Naive B cell (primary cell): ENCODE measurements at regions not wholly inside any gene's neighbourhood (a gene's known extent, or its start where the extent isn't known, plus 50 kb on each side); places are given as distances from the start of the nearest gene placed in this dataset.
"Not testable (repeated sequence)": the region's sequence is repeated elsewhere in the genome, so short reads cannot be mapped to it uniquely, and the experiment has no call there.

Experiments used
- ATAC-seq, 2 donors: fragments of 150-1000 bp; cut with Tn5 transposase; 2 replicates each; pipeline ENCODE4 v1.10.0; 2021; ENCODE audit warnings: low read depth in 2 of 2, mild to moderate bottlenecking in 2 of 2, moderate library complexity in 2 of 2
- DNase-seq: peaks from one replicate; pipeline ENCODE4 v3.0.0; 2022
- H3K27ac Mint-ChIP-seq, 6 donors: one replicate each; pipeline ENCODE4 v1.8.0; 2020 to 2022; ENCODE audit warnings: mild to moderate bottlenecking in 6 of 6, mixed read lengths in 6 of 6, moderate library complexity in 5 of 6, inconsistent platforms in 2 of 6
- H3K27me3 Mint-ChIP-seq, 3 donors: one replicate each; pipeline ENCODE4 v1.8.0; 2021 to 2022; ENCODE audit warnings: mixed read lengths in 3 of 3, mild to moderate bottlenecking in 1 of 3
- H3K36me3 Mint-ChIP-seq, 2 donors: one replicate each; pipeline ENCODE4 v1.8.0; 2020 to 2022; ENCODE audit warnings: mixed read lengths in 2 of 2, inconsistent platforms in 1 of 2, mild to moderate bottlenecking in 1 of 2
- H3K4me1 Mint-ChIP-seq, 3 donors: one replicate each; pipeline ENCODE4 v1.8.0; 2020 to 2022; ENCODE audit warnings: mixed read lengths in 3 of 3, inconsistent platforms in 1 of 3, mild to moderate bottlenecking in 1 of 3, moderate library complexity in 1 of 3
- H3K4me3 Mint-ChIP-seq, 8 donors: one replicate each; pipeline ENCODE4 v1.8.0; 2020 to 2022; ENCODE audit warnings: mild to moderate bottlenecking in 8 of 8, mixed read lengths in 8 of 8, moderate library complexity in 8 of 8, inconsistent platforms in 2 of 8
- H3K9me3 Mint-ChIP-seq, 7 donors: one replicate each; pipeline ENCODE4 v1.8.0; 2020 to 2022; ENCODE audit warnings: mixed read lengths in 7 of 7, mild to moderate bottlenecking in 5 of 7, inconsistent platforms in 2 of 7, moderate library complexity in 1 of 7

DNA sequence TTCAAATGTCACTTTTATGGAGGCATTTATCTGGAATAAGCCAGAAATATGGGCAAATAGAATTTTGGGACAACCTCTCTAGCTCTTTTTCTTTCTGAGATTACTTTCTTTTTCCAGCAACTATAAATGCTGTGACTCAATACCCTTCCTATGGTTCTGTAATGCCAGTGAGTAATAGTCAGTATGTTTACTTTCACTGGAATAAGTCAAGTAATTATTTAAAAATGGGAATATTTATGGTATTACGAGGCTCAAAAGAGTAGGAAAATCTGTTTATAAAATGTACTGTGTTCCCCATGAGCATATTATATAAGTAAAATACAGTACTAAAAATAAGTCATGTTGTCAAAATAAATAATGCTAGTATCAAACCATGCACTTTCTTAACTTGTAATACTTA is 750.5 kb downstream of the LUZP2 start:
- Mint-ChIP-seq H3K36me3 (no peaks in the 10 kb centered on the region), H3K27ac (no peak overlapping the region), H3K27me3 (no peaks in the 10 kb centered on the region), H3K4me3 (no peak overlapping the region), H3K4me1 (no peaks in the 10 kb centered on the region), H3K9me3 (peaks cover 2 to 12% (median 5%) of the 10 kb centered on the region in 7 donors)
- DNase-seq (no peak), ATAC-seq (no peak)

DNA sequence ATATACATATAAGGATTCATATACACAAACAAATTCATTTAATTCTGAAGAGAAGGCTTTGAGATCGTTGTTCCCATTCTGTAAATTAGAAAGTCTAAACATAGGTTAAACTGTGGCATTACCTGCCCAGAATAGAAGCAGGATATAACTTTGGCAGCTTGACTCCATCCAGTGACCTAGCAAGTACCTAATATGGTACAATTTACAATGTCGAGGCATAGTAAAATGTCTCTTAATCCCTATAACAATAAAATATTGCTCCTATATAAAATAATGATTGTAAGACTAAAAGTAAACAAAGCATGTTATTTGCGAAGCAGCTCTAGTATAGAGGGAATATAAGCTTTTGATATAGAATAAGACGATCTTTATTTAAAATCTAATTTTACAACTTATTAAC is 756.0 kb downstream of the LUZP2 start:
- H3K9me3 Mint-ChIP-seq: peaks cover 0 to 5% (median 0%) of the 10 kb centered on the region in 7 donors
- no peaks in the 10 kb centered on the region for H3K36me3 Mint-ChIP-seq
- no peak overlapping the region for H3K4me3 Mint-ChIP-seq
- H3K27me3 Mint-ChIP-seq: no peaks in the 10 kb centered on the region
- H3K4me1 Mint-ChIP-seq: no peaks in the 10 kb centered on the region
- H3K27ac Mint-ChIP-seq: no peak overlapping the region
- no peak for DNase-seq
- no peak for ATAC-seq

DNA sequence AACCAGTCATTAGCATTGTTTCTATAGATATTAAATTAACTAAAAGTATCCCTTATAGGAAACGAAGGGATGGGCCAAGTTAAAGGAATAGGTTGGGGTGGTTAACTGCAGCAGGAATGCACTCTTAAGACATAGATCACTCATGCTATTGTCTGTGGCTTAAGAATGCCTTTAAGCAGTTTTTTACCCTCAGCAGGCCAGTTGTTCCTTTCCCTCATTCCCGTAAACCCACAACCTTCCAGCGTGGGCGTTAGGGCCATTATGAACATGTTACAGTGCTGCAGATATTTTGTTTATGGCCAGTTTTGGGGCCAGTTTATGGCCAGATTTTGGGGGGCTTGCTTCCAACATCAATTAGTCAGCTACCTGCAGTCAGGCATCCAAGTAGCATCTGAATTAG is 767.0 kb downstream of the LUZP2 start:
- ATAC-seq, H3K27me3 Mint-ChIP-seq, DNase-seq, H3K27ac Mint-ChIP-seq, H3K36me3 Mint-ChIP-seq, H3K4me1 Mint-ChIP-seq, H3K9me3 Mint-ChIP-seq, H3K4me3 Mint-ChIP-seq: not testable (repeated sequence)

DNA sequence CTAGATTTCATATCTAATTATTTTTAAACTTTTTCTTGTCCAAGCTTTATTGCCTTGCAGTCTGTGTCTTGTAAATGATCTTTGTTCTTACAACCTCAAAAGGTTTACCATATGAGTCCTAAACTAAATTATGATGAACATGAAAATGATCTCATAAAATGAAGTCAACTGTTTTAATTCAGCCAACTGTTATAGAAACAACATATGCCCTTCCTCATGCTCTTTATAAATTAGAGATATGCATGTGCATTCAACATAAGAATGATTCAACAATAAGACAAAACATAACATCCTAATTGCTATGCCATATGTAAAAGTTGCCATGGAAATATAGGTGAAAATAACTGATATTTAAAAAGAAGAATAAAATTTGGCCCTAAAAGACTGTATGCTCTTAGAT is 774.4 kb downstream of the LUZP2 start:
- ATAC-seq (no peak), DNase-seq (no peak)
- Mint-ChIP-seq H3K9me3 (peaks cover 0 to 2% (median 0%) of the 10 kb centered on the region in 7 donors), H3K27ac (no peak overlapping the region), H3K4me3 (no peak overlapping the region), H3K27me3 (no peaks in the 10 kb centered on the region), H3K36me3 (no peaks in the 10 kb centered on the region), H3K4me1 (no peaks in the 10 kb centered on the region)

DNA sequence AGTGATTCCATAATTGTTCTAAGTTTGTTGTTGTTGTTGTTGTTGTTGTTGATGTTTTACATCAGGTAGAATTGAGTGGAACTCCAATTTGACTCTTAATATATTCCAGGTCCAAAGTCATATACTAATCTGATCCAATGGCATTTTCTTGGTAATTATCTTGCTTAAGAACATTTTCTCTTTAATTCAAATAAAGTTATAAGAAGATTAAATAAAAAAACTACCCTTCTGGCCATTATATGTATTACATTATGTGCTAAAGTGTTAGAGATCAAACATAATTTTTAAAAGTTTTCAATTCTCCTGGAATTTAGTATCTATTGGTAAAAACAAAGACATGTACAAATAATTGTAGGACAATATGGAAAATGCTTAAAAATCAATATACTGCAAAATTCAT is 775.4 kb downstream of the LUZP2 start:
- H3K27me3 Mint-ChIP-seq: no peaks in the 10 kb centered on the region
- H3K36me3 Mint-ChIP-seq: no peaks in the 10 kb centered on the region
- DNase-seq: no peak
- no peaks in the 10 kb centered on the region for H3K4me1 Mint-ChIP-seq
- no peak for ATAC-seq
- H3K4me3 Mint-ChIP-seq: no peak overlapping the region
- no peak overlapping the region for H3K27ac Mint-ChIP-seq
- peaks cover 0 to 2% (median 0%) of the 10 kb centered on the region in 7 donors for H3K9me3 Mint-ChIP-seq

DNA sequence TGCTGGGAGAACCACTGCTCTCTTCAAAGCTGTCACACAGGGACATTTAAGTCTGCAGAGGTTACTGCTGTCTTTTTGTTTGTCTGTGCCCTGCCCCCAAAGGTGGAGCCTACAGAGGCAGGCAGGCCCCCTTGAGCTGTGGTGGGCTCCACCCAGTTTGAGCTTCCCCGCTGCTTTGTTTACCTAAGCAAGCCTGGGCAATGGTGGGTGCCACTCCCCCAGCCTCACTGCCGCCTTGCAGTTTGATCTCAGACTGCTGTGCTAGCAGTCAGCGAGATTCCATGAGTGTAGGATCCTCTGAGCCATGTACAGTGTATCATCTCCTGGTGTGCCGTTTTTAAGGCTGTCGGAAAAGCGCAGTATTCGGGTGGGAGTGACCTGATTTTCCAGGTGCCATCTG is 784.0 kb downstream of the LUZP2 start:
- H3K36me3 Mint-ChIP-seq, H3K4me3 Mint-ChIP-seq, H3K4me1 Mint-ChIP-seq, ATAC-seq, H3K9me3 Mint-ChIP-seq, H3K27ac Mint-ChIP-seq, DNase-seq, H3K27me3 Mint-ChIP-seq: not testable (repeated sequence)

DNA sequence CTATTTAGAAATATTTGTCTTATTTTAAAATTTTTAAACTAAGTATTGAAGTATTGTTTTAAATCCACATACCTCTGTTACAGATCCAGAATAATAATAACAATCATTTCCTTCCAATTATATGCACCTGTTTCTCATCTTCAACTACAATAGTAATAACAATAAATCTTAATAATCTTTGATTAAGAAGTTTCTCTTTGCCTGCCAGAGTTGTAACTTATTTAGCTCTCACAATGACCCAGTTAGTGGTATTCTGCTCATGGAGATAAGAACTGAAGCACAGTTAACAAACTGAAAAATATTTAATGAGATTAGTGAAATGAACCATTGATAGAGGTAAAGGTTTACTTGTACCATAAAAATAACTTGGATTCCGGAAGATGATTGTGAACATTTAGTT is 796.3 kb downstream of the LUZP2 start:
- Mint-ChIP-seq H3K9me3 (peaks cover 0 to 4% (median 0%) of the 10 kb centered on the region in 7 donors), H3K27me3 (no peaks in the 10 kb centered on the region), H3K4me1 (no peaks in the 10 kb centered on the region), H3K36me3 (no peaks in the 10 kb centered on the region), H3K4me3 (no peak overlapping the region), H3K27ac (no peak overlapping the region)
- no peak for DNase-seq
- no peak for ATAC-seq

DNA sequence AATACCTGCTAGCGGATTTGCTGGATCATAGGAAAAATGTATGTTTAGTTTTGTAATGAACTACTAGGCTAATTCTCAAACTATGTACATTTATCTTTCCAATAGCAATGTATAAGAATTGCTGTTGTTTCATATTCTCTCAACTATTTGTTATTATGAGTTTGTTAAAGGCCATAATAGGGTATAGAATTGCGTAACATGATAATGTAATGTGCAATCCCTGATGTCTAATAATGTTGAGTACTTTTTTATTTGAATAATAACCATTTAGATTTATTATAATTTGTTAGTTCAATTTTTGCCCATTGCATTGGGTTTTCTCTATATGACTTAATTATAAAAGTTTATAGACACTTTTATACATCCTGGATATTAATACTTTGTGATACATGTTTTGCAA is 801.6 kb downstream of the LUZP2 start:
- no peaks in the 10 kb centered on the region for H3K27me3 Mint-ChIP-seq
- H3K4me1 Mint-ChIP-seq: no peaks in the 10 kb centered on the region
- H3K4me3 Mint-ChIP-seq: no peak overlapping the region
- no peak overlapping the region for H3K27ac Mint-ChIP-seq
- ATAC-seq: no peak
- no peak for DNase-seq
- H3K9me3 Mint-ChIP-seq: peaks cover 0 to 13% (median 3%) of the 10 kb centered on the region in 7 donors
- no peaks in the 10 kb centered on the region for H3K36me3 Mint-ChIP-seq

DNA sequence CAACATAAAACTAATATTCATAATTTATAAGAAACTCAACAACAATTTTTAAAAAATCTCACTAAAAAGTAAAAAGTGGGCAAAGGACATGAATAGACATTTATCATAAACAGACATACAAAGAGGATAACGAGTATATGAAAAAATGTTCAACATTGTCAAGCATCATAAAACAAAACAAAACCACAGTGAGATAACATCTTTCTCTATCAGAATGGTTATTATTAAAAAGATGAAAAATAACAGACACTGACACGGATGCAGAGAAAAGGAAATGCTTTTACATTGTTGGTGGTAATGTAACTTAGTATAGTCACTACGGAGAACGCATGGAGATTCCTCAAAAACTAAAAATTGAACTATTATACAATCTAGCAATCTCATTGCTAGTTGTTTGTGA is 813.0 kb downstream of the LUZP2 start:
- Mint-ChIP-seq H3K4me1 (no peaks in the 10 kb centered on the region), H3K9me3 (peaks cover 0 to 17% (median 5%) of the 10 kb centered on the region in 7 donors), H3K27ac (no peak overlapping the region), H3K27me3 (no peaks in the 10 kb centered on the region), H3K4me3 (no peak overlapping the region), H3K36me3 (no peaks in the 10 kb centered on the region)
- DNase-seq: no peak
- ATAC-seq: no peak

DNA sequence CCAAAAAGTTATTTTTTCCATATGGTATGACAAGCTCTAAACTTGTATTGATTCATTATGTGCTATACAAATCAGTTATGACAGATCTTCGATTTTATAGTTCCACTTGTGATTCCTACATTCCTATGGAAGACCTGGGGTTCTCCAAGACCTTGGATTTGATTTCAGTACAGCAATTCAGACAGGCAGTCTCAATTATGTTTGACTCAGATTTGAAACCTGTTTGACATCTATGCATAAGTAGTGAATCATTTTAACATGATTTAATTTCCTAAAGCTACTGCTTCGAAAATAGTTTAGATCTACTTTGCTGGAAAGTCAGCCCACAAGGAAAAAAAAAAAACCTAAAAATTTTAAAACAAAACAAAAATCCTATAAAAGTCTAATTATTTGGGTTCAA is 820.4 kb downstream of the LUZP2 start:
- Mint-ChIP-seq H3K36me3 (no peaks in the 10 kb centered on the region), H3K9me3 (peaks cover 0 to 4% (median 0%) of the 10 kb centered on the region in 7 donors), H3K27me3 (no peaks in the 10 kb centered on the region), H3K4me3 (no peak overlapping the region), H3K4me1 (no peaks in the 10 kb centered on the region), H3K27ac (no peak overlapping the region)
- DNase-seq (no peak), ATAC-seq (no peak)

DNA sequence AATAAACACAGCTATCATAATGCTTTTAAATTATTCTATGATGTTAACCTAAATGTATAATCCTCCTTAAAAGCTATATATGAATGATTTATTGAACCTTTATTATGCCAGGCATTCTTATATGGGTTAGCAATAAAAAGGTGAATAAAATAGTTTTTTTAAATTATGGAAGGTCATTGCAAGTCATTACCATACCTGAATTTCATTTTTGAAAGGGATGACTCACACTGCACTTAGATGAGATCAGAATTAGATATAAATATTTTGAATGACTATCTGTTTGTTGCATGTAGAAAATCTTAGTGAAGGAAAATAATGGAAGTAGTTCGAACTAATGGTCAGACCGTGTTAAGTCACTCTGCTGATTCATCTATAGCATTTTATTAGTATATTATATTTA is 822.3 kb downstream of the LUZP2 start:
- H3K4me1 Mint-ChIP-seq: no peaks in the 10 kb centered on the region
- H3K36me3 Mint-ChIP-seq: no peaks in the 10 kb centered on the region
- no peak overlapping the region for H3K27ac Mint-ChIP-seq
- H3K9me3 Mint-ChIP-seq: peaks cover 0 to 4% (median 0%) of the 10 kb centered on the region in 7 donors
- DNase-seq (no peak), ATAC-seq (no peak)
- no peaks in the 10 kb centered on the region for H3K27me3 Mint-ChIP-seq
- no peak overlapping the region for H3K4me3 Mint-ChIP-seq

DNA sequence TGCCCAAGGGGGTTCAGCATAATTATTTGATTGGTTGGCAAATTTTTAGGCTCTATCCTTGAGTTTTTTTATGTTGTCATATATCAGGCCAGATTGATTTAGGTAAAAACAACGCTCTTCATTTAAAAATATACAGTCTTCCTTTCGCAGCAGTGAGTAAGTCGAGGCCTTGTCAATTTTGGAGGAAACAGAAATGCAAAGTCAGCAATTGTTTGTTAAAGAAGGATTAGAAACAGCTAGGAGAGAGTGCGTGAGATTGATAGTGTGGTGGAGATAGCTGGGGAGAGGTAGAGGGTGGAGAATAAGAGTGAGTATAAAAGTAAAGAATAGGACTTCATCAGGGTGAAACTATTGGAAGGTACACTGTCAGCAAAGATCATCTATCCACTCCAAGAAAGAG is 830.8 kb downstream of the LUZP2 start:
- Mint-ChIP-seq H3K9me3 (peaks cover 0 to 2% (median 0%) of the 10 kb centered on the region in 7 donors), H3K27ac (no peak overlapping the region), H3K36me3 (no peaks in the 10 kb centered on the region), H3K27me3 (no peaks in the 10 kb centered on the region), H3K4me3 (no peak overlapping the region), H3K4me1 (no peaks in the 10 kb centered on the region)
- DNase-seq: no peak
- no peak for ATAC-seq

DNA sequence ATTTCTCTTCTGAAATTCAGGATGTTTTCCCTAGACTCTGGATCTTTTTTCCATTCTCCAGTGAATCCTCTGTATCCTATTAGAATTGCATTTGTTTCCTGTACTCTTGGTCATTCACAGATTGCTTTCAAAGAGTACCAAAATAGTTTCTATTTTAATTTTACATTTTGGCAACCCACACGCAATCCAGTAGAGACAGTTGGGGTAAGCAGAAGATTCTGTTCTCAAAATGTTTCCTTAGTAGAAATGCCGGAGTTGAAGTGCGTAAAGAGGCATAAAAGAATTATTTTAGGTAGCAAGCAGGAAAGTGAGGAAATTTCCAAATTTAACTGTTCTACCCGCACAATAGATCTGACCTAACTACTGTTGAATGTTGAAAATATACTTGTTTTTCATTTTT is 842.4 kb downstream of the LUZP2 start:
- Mint-ChIP-seq H3K4me3 (no peak overlapping the region), H3K27me3 (no peaks in the 10 kb centered on the region), H3K9me3 (peaks cover 0 to 2% (median 0%) of the 10 kb centered on the region in 7 donors), H3K27ac (no peak overlapping the region), H3K4me1 (no peaks in the 10 kb centered on the region), H3K36me3 (no peaks in the 10 kb centered on the region)
- no peak for DNase-seq
- ATAC-seq: no peak

DNA sequence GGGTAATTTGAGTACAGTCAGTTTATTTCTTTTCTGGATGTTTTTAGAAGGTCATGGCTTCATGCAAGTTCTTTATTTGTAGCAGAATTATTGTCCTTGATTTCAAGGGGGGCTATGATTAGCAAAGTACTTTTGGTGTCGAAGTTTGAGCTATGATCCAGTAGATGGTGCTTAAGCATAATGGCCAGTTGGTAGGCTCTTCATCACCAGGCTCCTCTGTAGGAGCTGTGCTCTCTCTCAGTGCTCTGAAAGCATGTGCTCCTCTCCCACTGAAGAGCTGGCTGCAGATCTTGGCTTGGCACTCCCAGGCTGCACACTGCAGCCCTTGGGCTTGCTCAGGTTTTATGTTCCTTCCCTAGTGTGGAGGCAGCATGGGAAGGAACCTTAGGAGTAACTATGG is 852.7 kb downstream of the LUZP2 start:
- Mint-ChIP-seq H3K4me1 (no peaks in the 10 kb centered on the region), H3K36me3 (no peaks in the 10 kb centered on the region), H3K4me3 (no peak overlapping the region), H3K27ac (no peak overlapping the region), H3K9me3 (peaks cover 0 to 5% (median 2%) of the 10 kb centered on the region in 7 donors), H3K27me3 (no peaks in the 10 kb centered on the region)
- DNase-seq (no peak), ATAC-seq (no peak)
